Pancreas (tissue), 10 donors: ENCODE measurements at regions not wholly inside any gene's neighbourhood (a gene's known extent, or its start where the extent isn't known, plus 50 kb on each side); places are given as distances from the start of the nearest gene placed in this dataset.

Experiments
- ATAC-seq, 4 donors: fragments of 200-7000 bp; cut with Tn5 transposase; one replicate each; pipeline versions ENCODE4 v1.8.0 to v1.9.1; 2020; ENCODE audit warnings: mild to moderate bottlenecking in 4 of 4, moderate library complexity in 4 of 4
- DNase-seq, 6 donors: peaks; one replicate each; pipeline ENCODE4 v3.0.0-alpha.2; 2020
- FAIRE-seq: peaks from 2 replicates; lab custom pipeline; 2012; peaks lifted over from hg19 to GRCh38; lab: Jason Lieb, UNC
- H3K27ac ChIP-seq, 4 donors: fragments of 200-600 bp; sonication (generic); 1 replicate in 3 of 4; 2 replicates in 1 of 4; pipeline versions ENCODE4 v1.5.0 to v1.8.0; 2020
- H3K27me3 ChIP-seq, 4 donors: fragments of 200-600 bp; one replicate each; pipeline ENCODE4 v1.8.0; 2021
- H3K36me3 ChIP-seq, 3 donors: fragments of 200-600 bp; sonication (generic) in 1 of 3; one replicate each; pipeline versions ENCODE4 v1.5.0 to v1.8.0; 2020 to 2021
- H3K4me1 ChIP-seq, 3 donors: fragments of 200-600 bp; one replicate each; pipeline ENCODE4 v1.8.0; 2021
- H3K4me3 ChIP-seq, 4 donors: fragments of 200-600 bp; sonication (generic) in 2 of 4; one replicate each; pipeline versions ENCODE4 v1.5.0 to v1.8.0; 2020 to 2021
- H3K9me3 ChIP-seq, 4 donors: fragments of 200-600 bp; one replicate each; pipeline ENCODE4 v1.8.0; 2021
- WGBS, 2 donors: extraction: QIAGEN DNeasy Blood & Tissue Kit; methylation state at CpG; one replicate each; pipeline ENCODE4 v1.1.7; 2013; 5-methylcytosine and 5-hydroxymethylcytosine counted together
- intact Hi-C, 3 donors: fragments of 100-400 bp; cut with DNase I; formaldehyde crosslinking; loops; one replicate each; pipeline versions ENCODE4 v1.11.1 to v1.14.2; 2022
- TF ChIP-seq, protein P1 (sequence below), 4 donors: fragments of 200-600 bp; sonication (generic) in 3 of 4; IDR thresholded peaks; one replicate each; pipeline versions ENCODE4 v1.5.0 to v1.8.0; 2021; ENCODE audit warnings: antibody characterized with exemption in 4 of 4
- donor health status: healthy with polysubstance abuse.
- donor health status: DM: no; HTN: no; CAD: no; lungs with moderate emphysema.
- donor health status: DM: no; HTN: no; CAD: no.
- donor health status: control.
- donor health status: control.
- donor health status: Bipolar disorder and iron deficiency.
- donor health status: DM: yes; HTN: yes; CAD: no.
- donor health status: DM: no; HTN: no; CAD: no.
- donor health status: DM: no; HTN: no; CAD: no.
- donor health status: DM: yes; HTN: yes; CAD: no.

DNA sequence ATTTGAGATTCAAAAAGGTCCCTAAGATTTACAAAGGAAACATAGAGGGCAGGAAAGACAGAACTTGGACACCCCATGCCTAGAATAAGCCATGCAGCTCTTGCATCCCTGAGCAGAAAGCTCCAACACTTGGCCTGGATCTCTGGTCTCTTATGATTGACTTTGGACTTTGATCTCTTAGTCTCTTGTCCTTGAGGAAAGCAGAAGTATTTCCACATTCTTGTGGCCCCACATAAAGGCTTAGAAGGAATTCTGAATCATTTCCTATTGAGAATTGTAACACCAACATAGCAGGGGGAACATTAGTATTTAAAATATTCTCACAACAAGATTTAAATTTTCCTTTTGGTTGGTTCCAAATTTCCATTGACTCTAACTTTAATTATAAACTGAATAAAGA, 283.7 kb upstream of the PRKD1 start:
- H3K36me3 ChIP-seq: no peaks in the 10 kb centered on the region
- no peaks in the 10 kb centered on the region for H3K9me3 ChIP-seq
- ATAC-seq (peak in 1 of 4 donors; percentile 22), FAIRE-seq (no peak), DNase-seq (no peak)
- intact Hi-C loops: loop anchor here in 1 of 3 donors (10.0 kb wide), 2 partner anchors 667 to 1457 kb away; no protein-coding TSS in a partner anchor
- peaks cover 0 to 3% (median 0%) of the 10 kb centered on the region in 4 donors for H3K27me3 ChIP-seq
- H3K27ac ChIP-seq: no peak overlapping the region
- no peaks in the 10 kb centered on the region for H3K4me1 ChIP-seq
- TF ChIP-seq, protein P1, sequence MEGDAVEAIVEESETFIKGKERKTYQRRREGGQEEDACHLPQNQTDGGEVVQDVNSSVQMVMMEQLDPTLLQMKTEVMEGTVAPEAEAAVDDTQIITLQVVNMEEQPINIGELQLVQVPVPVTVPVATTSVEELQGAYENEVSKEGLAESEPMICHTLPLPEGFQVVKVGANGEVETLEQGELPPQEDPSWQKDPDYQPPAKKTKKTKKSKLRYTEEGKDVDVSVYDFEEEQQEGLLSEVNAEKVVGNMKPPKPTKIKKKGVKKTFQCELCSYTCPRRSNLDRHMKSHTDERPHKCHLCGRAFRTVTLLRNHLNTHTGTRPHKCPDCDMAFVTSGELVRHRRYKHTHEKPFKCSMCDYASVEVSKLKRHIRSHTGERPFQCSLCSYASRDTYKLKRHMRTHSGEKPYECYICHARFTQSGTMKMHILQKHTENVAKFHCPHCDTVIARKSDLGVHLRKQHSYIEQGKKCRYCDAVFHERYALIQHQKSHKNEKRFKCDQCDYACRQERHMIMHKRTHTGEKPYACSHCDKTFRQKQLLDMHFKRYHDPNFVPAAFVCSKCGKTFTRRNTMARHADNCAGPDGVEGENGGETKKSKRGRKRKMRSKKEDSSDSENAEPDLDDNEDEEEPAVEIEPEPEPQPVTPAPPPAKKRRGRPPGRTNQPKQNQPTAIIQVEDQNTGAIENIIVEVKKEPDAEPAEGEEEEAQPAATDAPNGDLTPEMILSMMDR (IDR thresholded peaks at IDR 0.05): no peak
- no peak overlapping the region for H3K4me3 ChIP-seq

DNA sequence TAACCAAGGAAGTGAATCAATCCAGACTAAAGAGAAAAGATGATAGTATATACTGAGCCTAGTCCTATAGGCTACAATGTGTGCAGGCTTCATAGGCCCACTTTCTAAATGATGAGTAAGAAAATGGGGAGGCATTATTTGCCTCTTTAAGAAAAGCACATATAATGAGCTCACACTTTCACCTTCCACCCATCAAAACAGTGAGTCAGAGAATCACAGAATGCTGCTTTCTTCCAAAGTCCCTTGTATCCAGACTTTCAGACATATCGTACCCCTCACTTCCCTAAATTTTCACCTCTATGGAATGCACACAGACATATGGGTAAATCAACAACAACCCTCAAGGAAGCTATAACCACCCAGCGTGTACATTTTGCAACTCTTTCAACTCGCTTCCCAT, 286.4 kb upstream of the PRKD1 start:
- no peak for DNase-seq
- FAIRE-seq: no peak
- H3K27me3 ChIP-seq: peaks cover 0 to 3% (median 0%) of the 10 kb centered on the region in 4 donors
- intact Hi-C loops: loop anchor here in 1 of 3 donors (10.0 kb wide), 2 partner anchors 669 to 1459 kb away; no protein-coding TSS in a partner anchor
- H3K4me1 ChIP-seq: no peaks in the 10 kb centered on the region
- TF ChIP-seq, protein P1 (IDR thresholded peaks at IDR 0.05): no peak
- 67 to 71% methylated on average over 3 of the region's 3 CpGs for WGBS, 2 donors
- H3K36me3 ChIP-seq: no peaks in the 10 kb centered on the region
- no peak overlapping the region for H3K27ac ChIP-seq
- no peak for ATAC-seq
- no peaks in the 10 kb centered on the region for H3K9me3 ChIP-seq
- H3K4me3 ChIP-seq: no peak overlapping the region

DNA sequence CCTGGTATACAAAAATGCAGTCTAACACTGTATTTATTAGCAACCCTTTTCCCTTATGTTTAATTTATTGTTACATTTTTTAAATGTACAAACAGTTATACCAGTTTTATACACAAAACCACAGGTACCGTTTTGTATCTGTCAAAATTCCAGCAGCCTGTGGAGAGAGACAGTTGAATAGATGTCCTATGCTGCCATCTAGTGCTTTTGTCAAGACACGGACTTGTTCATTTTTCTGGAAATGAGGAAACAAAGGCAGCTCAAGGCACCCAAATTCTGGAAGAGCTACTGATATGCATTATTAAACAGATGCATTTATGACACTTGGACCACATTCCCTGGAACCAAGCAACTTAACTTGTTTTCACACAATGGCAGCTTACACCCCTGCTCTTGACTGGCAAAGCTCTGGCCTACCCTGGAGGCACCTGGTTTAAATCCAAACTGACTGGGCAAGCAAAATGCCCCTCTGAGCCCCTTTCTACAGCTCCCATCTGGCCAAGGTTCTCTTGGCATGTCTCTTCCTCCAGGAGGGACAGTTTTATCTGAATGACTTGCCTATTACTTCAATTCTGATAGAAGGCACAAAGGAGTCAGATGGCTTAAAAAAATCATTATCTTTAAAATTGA, 286.9 kb upstream of the PRKD1 start:
- TF ChIP-seq, protein P1 (IDR thresholded peaks at IDR 0.05): peak in 3 of 4 donors; percentile 33 to 41 (median 35)
- H3K4me3 ChIP-seq: no peak overlapping the region
- H3K36me3 ChIP-seq: no peaks in the 10 kb centered on the region
- 1 to 3% methylated on average over 2 of the region's 2 CpGs for WGBS, 2 donors
- ATAC-seq (peak; percentile 66 to 87 (median 82)), FAIRE-seq (peak; percentile 68), DNase-seq (peak in 1 of 6 donors; percentile 19)
- intact Hi-C loops: loop anchor here in 1 of 3 donors (10.0 kb wide), 2 partner anchors 670 to 1460 kb away; no protein-coding TSS in a partner anchor
- no peaks in the 10 kb centered on the region for H3K9me3 ChIP-seq
- H3K4me1 ChIP-seq: no peaks in the 10 kb centered on the region
- peaks cover 0 to 3% (median 0%) of the 10 kb centered on the region in 4 donors for H3K27me3 ChIP-seq
- no peak overlapping the region for H3K27ac ChIP-seq

DNA sequence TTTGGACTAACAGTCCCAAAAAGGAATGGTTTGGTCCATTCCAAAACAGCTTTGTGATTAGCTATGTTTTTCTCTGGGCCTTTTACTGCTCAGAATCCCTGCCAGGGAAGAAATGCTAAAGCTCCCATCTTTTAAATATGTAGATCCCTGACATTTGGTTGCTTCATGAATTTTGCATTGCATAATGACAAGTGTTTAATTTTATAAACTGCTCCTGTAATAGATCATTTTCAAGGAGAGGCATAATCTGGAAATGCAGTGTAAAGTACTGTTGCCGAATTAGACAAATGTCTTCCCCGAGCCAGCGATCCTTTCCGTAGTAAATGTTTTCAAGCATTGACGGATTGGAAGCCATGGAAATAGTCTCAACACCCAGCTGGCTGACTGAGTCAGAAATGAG, 291.3 kb upstream of the PRKD1 start:
- FAIRE-seq (no peak), DNase-seq (no peak), ATAC-seq (no peak)
- TF ChIP-seq, protein P1 (IDR thresholded peaks at IDR 0.05): no peak
- H3K27ac ChIP-seq: no peak overlapping the region
- no peaks in the 10 kb centered on the region for H3K36me3 ChIP-seq
- 93 to 95% methylated on average over 5 of the region's 5 CpGs for WGBS, 2 donors
- peaks cover 4 to 18% (median 12%) of the 10 kb centered on the region in 3 donors for H3K4me1 ChIP-seq
- no peak overlapping the region for H3K4me3 ChIP-seq
- no peaks in the 10 kb centered on the region for H3K9me3 ChIP-seq
- intact Hi-C loops: loop anchor here in 1 of 3 donors (10.0 kb wide), 2 partner anchors 674 to 1464 kb away; no protein-coding TSS in a partner anchor
- H3K27me3 ChIP-seq: no peaks in the 10 kb centered on the region

DNA sequence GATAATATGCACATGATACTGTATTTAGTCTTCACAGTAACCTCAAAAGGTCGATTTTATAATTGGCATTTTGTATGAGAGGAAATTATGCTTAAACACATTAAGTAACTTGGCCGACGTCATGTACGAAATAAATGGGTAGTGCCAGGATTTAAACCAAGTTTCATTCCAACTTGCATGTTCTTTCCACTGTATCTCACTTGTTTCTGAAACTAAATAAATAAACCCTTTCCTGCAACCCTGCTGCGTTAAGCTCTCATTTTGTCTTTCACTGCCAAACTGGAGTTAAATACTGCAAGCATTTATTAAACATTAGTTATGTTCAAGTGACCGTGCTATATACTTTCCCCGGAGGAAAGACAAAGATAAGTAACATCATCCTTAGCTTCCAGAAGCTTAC, 293.9 kb upstream of the PRKD1 start:
- FAIRE-seq (no peak), DNase-seq (no peak), ATAC-seq (no peak)
- Histone ChIP-seq H3K4me1 (peaks cover 14 to 23% (median 21%) of the 10 kb centered on the region in 3 donors), H3K27ac (no peak overlapping the region), H3K36me3 (no peaks in the 10 kb centered on the region), H3K4me3 (no peak overlapping the region), H3K9me3 (no peaks in the 10 kb centered on the region), H3K27me3 (no peaks in the 10 kb centered on the region)
- intact Hi-C loops: no loop called here
- 57 to 60% methylated on average over 7 of the region's 7 CpGs for WGBS, 2 donors
- TF ChIP-seq, protein P1 (IDR thresholded peaks at IDR 0.05): no peak
